ENCODE measurements at regions not wholly inside any gene's neighbourhood (a gene's known extent, or its start where the extent isn't known, plus 50 kb on each side); places are given as distances from the start of the nearest gene placed in this dataset.

- TF ChIP-seq EZH2 (IDR thresholded peaks at IDR 0.05; ENCODE audit: insufficient read depth, low read length) (no peak), CTCF (IDR thresholded peaks at IDR 0.05; ENCODE audit: insufficient read depth, low read depth, low read length) (no peak)
These were observed 292.7 kb downstream of the DIPK2A start for GRCh38 chr3:144264350-144264749.

Data from astrocyte (in vitro differentiated cells and primary cell).